GM19324 (cell line): ENCODE measurements at regions not wholly inside any gene's neighbourhood (a gene's known extent, or its start where the extent isn't known, plus 50 kb on each side); places are given as distances from the start of the nearest gene placed in this dataset.

Experiments used
- ATAC-seq: cut with Tn5 transposase; IDR thresholded peaks from one replicate; pipeline ENCODE4 v1.9.1; 2021; ENCODE audit warnings: mild to moderate bottlenecking, moderate library complexity; ENCODE audit not compliant: unreplicated experiment, low FRiP score

DNA sequence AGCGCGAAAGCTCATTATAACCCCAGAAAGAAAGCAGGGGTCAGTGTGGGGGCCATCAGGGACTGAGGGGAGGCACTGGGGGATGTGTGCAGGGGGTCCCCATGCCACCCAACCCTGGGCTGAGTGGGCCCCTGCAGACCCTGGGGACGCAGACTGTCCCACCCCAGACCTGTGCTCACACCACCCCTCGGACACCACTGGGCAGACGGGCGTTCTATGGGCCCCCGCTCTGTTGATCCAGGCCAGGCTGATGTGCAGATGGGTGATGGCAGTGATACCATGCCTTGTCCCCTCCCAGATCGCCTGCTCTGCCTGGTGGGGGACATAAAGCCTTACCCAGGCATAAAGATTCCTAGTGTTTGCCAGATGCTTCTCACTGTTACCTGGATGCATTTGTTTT lies 259.7 kb upstream of the TLE3 start:
- no peak for ATAC-seq

DNA sequence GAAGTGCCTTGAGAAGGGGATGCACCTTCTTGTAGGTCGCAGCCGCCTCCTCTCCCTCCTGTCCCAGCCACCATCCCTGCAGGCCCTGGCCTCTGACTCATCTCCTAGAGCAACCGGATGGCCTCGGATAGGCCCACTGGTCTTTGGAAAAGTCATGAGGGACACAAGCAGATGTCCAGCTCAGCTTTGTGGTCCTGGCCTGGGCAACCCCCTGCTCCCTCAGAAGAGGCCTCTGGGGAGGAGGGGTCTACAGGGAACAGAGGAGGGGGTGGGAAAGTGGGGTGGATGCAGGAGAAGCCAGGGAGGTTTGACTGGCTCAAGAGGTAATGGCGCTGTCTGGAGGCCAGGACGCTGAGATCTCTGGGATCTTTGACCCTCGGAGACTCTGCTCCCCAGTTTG lies 259.2 kb upstream of the TLE3 start:
- ATAC-seq: no peak

DNA sequence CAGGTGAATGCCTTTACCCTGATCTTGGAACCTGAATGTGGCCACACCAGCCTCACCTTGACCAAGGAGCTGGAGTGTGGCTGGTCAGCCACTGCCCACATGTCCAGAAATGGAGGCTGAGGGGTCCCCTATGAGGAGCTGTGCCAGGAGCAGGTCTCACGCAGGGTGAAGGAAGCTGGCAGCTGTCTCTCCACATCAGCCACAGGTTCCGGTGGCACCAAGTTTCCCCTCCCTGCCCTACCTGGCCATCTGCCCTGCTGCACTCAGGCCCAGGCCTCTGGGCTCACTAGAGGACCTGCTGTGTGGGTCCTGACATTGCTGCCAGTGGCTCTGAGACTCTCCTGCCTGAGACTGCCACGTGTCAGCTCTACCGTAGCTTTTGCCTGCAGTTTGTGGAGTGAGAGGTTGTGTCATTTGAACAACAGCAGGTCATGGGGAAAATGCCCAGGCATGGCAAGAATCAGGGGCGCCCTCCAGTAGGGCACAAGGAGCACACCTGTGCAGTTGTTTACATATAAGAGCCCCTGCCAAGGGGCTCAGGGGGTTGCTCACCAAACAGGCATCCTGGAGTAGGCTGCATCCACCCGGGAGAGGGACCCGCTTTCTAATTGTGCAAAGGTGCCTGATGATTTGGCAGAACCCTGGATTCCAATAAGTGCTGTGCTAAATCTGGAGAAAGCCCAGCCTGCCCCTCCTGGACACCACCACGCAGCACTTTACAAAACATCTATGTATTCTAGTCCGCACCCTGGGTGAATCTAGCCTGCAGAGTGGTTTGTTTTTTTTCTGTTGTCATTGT lies 258.5 kb upstream of the TLE3 start:
- no peak for ATAC-seq

DNA sequence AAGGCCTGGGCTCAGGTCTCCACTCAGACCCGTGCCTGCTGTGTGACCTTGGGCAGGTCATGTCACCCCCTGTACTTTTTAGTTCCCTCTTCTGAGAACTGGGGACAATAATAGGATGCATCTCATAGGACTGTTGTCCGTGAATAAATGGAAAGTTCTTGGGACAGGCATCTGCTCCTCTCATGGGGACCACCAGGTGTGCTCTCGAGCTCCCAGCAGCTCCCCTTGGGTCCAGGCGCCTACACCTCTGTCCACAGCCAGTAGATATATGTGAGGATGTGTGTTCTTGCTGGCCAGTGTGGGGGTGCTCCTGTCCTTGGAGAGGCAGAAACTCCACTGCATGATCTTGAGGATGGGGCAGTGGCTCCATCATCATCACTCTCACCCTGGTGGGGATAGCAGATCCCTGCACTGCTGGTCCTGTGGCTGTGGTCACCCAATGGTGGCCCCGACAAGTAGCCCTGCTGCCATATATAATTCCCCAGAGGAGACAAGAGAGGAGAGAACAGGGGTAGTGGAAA lies 257.6 kb upstream of the TLE3 start:
- ATAC-seq: no peak

DNA sequence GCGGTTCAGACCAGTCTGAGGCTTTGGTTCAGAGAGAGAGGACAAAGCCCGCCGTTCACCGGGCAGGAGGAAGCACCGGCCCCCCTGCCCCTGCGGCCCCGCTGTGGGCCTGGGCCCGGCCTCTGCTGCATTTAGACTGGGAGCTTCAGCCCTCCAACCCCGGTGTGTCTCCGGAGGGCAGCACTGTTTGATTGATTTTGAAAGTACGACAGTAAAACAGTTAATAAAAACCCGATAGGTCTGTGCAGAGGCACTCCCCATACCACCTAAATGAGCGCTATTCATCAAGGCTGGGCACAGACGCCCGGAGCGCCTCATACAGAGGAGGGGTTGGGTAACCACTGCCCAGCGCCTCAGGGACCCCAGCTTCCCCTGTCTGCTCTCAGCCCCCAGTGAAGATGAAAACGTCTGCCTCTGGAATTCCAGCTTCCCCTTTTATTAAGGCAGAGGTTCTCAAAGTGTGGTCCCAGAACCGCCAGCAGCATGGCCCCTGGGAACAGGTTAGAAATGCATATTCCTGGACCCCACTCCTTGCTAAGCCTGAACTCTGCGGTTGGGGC lies 256.7 kb upstream of the TLE3 start:
- no peak for ATAC-seq

DNA sequence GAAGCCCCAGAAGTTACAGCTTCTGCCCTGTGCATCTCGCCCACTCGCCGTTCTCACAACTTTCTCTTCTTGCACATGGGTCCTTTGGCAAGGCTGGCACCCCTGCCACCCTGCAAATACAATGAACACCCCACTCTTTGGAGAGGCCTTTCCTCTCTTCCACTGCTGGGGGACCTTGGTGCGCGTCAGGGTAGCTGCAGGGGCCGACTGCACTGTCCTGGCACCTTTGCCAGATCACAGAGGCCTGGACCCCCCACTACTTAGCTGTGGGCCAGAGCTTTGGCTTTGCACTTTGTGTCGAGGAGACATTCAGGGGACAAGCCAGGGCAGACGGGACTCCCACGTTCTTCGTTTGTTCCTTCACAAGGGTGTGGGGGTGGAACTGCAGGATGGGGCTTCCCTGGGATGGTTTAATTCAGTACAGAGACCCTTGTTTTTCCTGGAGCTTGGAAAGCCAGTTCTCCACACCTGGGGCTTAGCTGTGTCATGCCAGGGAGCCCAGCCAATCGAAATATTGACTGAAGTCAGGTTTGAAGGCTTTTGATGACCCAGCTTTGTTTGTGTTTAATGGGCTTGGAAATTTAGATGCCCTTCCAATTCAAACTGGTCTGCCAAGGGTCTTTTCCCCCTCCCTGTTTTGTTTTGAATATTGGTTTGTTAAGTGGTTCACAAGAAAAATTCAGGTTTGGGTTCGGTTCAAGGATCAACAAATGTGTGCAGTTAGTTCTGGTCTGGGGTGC lies 256.1 kb upstream of the TLE3 start:
- ATAC-seq: no peak

DNA sequence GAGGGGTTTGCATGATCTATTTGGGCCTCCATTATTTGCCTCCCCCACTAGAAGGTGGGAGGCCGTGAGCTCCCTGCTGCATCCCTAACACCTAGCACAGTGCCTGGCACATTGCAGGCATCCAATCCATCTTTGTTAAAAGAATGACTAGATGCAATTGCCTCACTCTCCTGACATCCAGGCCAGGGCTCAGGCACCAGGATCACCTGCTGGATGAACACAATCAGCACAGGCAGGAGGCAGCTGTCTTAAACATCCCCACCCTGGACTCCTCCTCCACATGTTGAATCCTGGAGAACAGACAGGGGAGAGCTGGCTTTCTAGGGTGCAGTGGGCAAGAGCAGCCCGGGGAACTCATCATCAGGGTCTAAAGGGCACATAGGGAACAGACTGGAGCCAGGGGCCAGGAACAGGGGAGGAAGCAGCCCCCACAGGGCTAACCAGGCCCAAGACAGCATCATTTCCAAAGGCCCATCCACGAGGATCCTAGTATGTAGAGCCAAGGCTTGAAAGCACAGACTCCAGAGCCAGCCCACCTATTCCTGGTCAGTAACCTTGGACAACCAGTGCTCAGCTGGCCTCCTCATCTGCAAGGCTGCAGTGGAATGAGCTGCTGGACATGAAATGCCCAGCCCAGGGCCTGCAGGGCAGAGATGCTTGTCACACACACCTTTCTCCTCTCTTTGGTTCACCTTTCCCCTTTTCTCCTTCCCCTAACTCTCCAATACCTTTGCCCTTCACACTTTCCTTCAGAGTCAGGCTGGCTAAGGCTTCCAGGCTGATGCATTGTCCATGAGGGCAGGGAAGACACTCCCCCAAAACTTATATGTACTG lies 254.4 kb upstream of the TLE3 start:
- no peak for ATAC-seq

DNA sequence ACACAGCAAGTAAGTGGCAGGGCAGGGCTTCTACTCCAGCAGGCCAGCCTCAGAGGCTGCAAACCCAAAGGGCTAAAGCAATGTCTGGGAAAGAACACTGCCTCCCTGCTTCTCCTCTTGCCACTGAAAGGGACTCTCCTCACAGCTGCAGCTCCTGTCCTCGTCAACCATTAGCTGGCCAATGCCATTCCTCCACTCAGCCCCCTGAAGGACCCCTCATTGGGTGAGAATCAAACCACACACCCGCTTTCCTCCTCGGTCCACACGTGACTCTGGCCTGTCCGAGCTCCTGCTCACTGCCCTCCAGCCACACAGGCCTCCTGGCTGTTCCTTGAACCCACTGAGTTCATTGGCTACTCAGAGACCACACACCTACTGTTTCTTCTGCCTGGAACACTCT lies 253.7 kb upstream of the TLE3 start:
- ATAC-seq: no peak

DNA sequence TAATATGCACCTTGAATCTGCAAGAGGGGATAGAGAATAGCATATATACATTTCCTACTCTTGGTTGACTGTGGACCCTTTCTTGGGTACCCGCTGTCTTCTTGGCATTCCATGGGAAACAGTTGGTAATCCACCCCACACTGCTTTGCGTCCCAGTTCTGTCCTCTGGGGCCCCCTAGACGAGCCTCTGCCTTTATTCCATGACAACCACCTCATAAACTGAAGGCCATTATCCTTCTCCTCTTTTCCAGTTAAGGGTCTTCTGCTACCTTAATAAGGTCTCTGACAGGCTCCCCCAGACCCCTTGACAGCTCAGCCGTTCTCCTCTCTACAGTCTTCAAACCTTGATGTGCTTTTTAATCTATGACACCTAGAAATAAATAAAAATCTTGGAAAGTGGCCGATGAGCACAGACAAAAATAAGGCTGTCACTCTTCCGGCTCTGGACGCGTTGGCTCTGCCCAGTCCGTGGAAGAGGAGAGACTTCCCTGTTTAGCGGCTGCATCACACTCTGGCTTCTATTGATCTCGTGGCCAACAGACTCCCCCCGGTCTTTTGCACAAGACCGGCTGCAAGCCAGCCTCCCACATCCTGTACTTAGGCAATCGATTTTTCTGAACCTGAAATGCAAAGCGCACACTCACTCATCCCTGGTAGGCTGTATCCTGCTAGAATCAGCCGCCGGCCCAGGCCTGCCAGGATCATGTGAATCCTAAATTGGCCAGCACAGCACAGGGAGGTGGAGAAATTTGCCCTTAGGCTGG lies 251.0 kb upstream of the TLE3 start:
- no peak for ATAC-seq

DNA sequence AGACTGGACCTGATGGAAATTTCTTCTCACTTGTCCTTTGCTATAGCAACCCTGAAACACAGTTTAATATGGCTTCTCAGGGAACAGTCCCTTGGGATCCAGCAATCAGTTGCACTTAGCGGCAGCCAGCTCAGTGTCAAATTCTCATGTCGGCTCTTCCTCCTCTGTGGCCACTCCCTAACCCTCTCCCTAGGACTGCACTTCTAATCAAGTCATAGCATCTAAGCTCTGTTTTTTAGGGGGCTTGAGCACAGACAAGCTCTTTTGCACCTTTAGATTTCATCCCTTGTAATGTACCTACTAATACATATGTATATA lies 250.5 kb upstream of the TLE3 start:
- no peak for ATAC-seq

DNA sequence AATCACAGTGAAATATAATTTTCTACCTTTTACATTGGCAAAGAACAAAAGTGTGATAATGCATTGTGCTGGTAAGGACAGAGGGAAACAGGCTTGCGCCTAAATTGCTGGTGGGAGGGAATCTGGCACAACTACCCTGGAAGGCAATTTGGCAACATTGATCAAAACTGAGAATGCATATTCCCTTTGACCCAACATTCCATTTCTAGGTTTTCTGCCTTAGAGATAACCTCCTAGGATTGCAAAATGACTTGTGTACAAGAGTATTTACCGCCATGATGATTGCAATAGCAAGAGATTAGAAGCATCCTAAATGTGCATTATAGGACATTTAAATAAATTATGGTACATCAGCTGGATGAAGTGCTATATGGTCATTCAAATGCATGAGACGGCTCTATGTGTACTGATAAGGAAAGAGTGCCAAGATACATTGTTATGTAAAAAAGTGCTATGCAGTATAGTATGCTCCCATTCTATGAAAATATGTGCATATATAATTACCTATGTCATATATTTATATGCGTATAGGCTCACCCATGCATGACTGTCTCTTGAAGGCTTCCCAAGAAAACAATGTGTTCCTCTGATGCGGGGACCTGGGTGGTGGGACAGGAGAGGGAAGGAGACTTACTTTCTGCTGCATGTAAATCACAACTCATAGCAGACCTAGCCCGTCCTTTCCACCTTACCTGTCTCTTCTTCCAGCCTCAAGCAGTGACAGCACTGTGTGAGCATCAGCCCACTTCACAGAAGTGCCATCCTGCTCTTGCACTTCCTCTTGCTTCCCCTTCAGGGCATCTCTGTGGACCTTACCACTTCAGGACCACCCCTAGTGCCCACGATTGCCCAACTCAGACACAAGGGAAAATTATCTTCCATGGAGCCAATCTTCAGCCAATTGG lies 249.9 kb upstream of the TLE3 start:
- ATAC-seq: no peak

DNA sequence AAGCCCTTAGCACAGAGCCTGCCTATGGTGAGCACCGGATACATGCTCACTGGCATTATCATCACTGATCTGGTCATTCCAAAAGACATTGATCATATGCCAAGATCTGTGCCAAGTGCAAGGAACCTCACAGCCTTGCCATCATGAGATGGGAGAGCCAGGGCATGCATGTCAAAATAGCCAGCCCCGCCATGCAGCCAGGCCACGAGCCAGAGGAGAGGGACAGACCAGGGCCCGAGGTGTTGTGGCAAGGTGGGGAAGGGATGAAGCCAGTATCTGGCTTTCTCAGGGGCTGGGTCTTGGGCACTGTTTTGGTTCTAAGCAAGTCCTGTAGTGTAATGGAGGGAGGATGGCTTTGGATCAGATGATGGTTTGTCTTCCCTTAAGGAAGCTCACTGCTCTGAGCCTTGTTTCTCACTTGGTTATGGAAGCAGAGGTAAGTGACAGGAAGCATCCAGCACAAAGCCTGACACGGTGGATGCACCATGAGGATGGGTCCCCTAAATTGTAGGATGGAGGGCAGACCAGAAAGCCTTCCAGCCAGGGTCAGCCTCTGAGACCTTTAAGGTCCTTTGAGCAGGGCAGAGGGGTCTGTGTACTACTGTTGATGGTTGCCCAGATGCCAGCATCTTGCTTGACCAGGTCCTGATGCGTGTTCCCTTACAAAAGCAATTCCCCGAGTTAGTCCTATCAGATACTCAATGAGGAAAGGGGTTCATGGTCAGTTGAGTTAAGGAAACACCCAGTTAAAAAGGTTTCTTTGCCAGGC lies 247.7 kb upstream of the TLE3 start:
- ATAC-seq: no peak

DNA sequence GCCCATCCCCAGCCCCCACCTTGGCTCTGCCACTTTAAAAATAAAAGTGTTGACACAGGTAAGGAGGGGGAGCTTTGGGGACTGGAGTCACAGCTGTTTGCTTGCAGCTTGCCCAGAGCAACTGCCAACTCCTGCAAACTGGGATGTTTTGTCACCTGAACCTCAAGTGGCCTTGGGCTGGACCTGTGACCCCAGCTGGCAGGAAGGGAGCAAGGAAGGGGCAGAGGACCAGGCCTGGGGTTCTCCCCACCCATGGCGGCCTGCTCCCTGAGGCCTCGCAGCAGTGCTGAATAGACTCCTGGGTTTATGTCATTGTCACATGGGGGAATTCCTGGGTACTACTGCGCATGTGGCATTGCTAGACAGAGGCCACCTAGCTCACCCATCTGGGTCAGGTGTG lies 246.9 kb upstream of the TLE3 start:
- ATAC-seq: no peak

DNA sequence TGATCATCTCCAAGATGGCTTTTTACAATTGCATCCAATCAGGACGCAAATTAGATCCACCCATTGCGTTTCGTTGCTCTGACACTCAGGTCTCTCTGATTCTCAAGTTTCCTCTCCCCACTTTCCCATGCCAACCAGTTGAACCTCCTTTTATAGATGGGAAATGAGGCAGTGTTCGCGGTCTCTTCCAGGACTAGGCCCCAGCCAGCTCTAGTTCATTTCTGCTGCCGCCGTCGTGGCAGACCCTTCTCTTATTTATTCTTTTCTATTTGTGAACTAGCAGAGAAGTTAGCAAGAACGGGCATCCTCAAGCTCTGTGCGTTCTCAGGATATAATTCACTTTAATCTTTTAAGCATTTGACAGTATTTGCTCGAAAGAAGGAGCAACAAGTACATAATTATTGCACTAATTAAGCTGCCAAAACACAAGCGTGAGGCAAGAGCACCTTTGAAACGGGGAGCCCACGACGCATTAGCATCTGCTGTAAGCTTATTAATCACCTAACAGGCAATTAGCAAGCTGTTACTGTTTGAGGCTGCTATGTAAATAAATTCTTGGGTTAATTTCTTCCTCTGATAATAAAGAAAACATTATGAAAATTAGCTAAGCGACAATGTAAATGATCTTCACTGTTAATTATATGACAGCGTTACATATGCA lies 246.4 kb upstream of the TLE3 start:
- no peak for ATAC-seq

DNA sequence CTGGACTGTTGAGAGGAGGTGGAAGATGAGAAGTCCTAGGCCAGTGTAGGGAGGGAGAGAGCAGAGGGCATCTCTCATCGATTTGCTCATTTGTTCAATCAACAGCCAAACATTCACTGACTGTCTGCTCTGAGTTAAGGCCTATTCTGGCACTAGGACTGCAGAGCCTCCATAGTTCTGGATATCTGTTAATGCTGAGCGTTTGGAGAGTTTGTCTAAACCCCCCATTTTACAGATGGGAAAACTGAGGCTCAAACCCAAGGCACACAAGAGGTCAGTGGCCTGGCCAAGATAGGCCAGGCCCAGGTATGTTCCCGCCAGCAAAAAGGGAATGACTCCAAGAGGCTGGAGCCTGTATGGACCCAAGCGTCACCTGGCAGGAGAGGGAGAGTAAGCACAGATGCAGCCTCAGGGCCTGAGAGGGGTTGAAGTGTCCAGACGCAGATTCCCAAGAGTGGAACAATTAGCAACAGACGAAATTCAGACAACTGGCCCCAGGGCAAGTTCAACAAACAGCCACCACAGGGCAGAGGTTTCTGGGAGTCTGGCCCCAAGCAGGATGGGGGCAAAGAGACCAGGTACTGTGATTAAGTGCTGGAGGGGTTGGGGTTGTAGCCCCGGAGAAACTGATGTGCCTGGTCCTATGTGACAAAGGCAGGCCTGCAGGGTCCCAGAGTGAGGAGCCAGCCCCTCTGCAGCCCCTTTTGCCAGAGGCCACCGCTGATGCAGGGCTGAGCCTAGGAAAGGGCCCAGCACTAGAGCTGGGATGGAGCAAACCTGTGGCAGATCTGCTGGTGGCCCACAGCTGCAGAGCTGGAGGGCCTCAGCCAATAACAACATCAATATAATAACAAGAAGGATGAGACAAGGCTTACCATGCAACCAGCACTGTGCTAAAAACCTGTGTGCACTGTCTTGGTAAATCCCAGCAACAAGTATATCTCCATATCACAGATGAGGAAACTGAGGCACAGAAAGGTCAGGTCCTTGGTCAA lies 245.1 kb upstream of the TLE3 start:
- ATAC-seq: no peak

DNA sequence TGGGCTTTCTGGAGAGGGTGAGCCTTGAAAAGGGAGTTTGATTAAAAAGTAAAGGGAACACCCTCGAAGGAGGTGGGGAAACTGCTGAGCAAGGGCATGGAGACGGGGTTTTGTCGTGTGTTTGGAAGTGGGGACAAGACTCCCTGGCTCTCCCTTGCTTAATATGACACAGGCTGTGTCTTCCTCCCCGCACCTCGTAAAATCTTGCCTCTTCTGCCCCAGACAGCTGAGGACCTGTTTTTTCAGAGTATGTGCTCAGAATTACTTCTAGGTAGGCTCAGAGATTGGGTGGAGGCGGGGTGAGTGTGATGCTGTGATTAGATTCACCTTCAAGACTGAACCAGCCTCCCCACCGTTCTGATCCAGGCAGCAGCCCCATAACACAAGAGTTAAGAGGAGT lies 244.4 kb upstream of the TLE3 start:
- no peak for ATAC-seq

DNA sequence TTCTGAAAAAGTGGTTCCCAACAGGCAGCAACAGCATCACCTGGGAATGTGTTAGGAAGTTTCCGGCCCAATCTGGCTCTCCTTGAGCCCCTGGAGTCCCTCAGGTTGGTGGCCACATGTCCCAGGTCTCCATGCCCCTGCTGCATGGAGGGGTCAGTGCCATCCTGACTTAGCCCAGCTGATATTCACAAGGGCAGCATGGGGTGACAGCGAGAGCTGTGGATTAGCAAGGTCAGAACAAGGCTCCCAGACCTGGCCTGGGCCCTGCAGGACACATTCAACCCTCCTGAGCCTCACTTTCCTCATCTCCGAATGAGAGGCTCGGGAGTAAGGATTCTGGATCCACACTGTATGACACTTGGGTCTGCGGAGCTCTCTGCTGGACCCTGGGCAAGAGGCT lies 243.8 kb upstream of the TLE3 start:
- no peak for ATAC-seq
